ENCODE measurements at regions not wholly inside any gene's neighbourhood (a gene's known extent, or its start where the extent isn't known, plus 50 kb on each side); places are given as distances from the start of the nearest gene placed in this dataset.
"Not testable (repeated sequence)": the region's sequence is repeated elsewhere in the genome, so short reads cannot be mapped to it uniquely, and the experiment has no call there.

GRCh38 chr2:190150413-190150812, 87.9 kb upstream of the MSTN start:
- in situ Hi-C loops (cut with HindIII; ENCODE audit: low sequenced_read_pairs) = no loop called here
- no peak overlapping the region for H3K4me3 ChIP-seq (ENCODE audit: low read depth, low read length)
- no peak for TF ChIP-seq CTCF (IDR thresholded peaks at IDR 0.05; ENCODE audit: low read depth, low read length)
- DNase-seq (ENCODE audit: low read depth, low spot score) = no peak

- H3K4me3 ChIP-seq (ENCODE audit: low read depth, low read length) = no peak overlapping the region
- DNase-seq (ENCODE audit: low read depth, low spot score) = no peak
- in situ Hi-C loops (cut with HindIII; ENCODE audit: low sequenced_read_pairs) = no loop called here
- TF ChIP-seq CTCF (IDR thresholded peaks at IDR 0.05; ENCODE audit: low read depth, low read length) = no peak
These were observed 87.4 kb upstream of the MSTN start for GRCh38 chr2:190149908-190150307.

- no peak for TF ChIP-seq CTCF (IDR thresholded peaks at IDR 0.05; ENCODE audit: low read depth, low read length)
- H3K4me3 ChIP-seq (ENCODE audit: low read depth, low read length) = no peak overlapping the region
- in situ Hi-C loops (cut with HindIII; ENCODE audit: low sequenced_read_pairs) = no loop called here
- no peak for DNase-seq (ENCODE audit: low read depth, low spot score)
These were observed 86.7 kb upstream of the MSTN start for GRCh38 chr2:190149200-190149599.

GRCh38 chr2:190146109-190146508, 83.6 kb upstream of the MSTN start:
- in situ Hi-C loops (cut with HindIII; ENCODE audit: low sequenced_read_pairs); DNase-seq (ENCODE audit: low read depth, low spot score); H3K4me3 ChIP-seq (ENCODE audit: low read depth, low read length): not testable (repeated sequence)

- DNase-seq (ENCODE audit: low read depth, low spot score); H3K4me3 ChIP-seq (ENCODE audit: low read depth, low read length); in situ Hi-C loops (cut with HindIII; ENCODE audit: low sequenced_read_pairs): not testable (repeated sequence)
These were observed 77.9 kb upstream of the MSTN start for GRCh38 chr2:190140474-190140873.

- in situ Hi-C loops (cut with HindIII; ENCODE audit: low sequenced_read_pairs) = no loop called here
- H3K4me3 ChIP-seq (ENCODE audit: low read depth, low read length) = no peak overlapping the region
- TF ChIP-seq CTCF (IDR thresholded peaks at IDR 0.05; ENCODE audit: low read depth, low read length) = no peak
- no peak for DNase-seq (ENCODE audit: low read depth, low spot score)
These were observed 76.8 kb upstream of the MSTN start for GRCh38 chr2:190139371-190139770.

GRCh38 chr2:190138032-190138431, 75.5 kb upstream of the MSTN start:
- in situ Hi-C loops (cut with HindIII; ENCODE audit: low sequenced_read_pairs) = no loop called here
- no peak for DNase-seq (ENCODE audit: low read depth, low spot score)
- no peak overlapping the region for H3K4me3 ChIP-seq (ENCODE audit: low read depth, low read length)
- no peak for TF ChIP-seq CTCF (IDR thresholded peaks at IDR 0.05; ENCODE audit: low read depth, low read length)

GRCh38 chr2:190137561-190137960, 75.0 kb upstream of the MSTN start:
- no peak overlapping the region for H3K4me3 ChIP-seq (ENCODE audit: low read depth, low read length)
- in situ Hi-C loops (cut with HindIII; ENCODE audit: low sequenced_read_pairs) = no loop called here
- TF ChIP-seq CTCF (IDR thresholded peaks at IDR 0.05; ENCODE audit: low read depth, low read length) = no peak
- no peak for DNase-seq (ENCODE audit: low read depth, low spot score)
